GM23338 (cell line): ENCODE measurements at regions not wholly inside any gene's neighbourhood (a gene's known extent, or its start where the extent isn't known, plus 50 kb on each side); places are given as distances from the start of the nearest gene placed in this dataset.

ENCODE experiments used
- ATAC-seq: fragments of 200-7000 bp; cut with Tn5 transposase; 3 replicates; pipeline ENCODE4 v1.9.1; 2020
- DNase-seq: peaks from one replicate; pipeline ENCODE4 v3.0.0-alpha.2; 2015; ENCODE audit warnings: low spot score
- H2AFZ ChIP-seq: fragments of 200-600 bp; sonication (generic); 2 replicates; pipeline ENCODE4 v1.8.0; 2016; ENCODE audit warnings: antibody characterized with exemption, mild to moderate bottlenecking, moderate library complexity
- H3F3A ChIP-seq: fragments of 200-600 bp; sonication (generic); replicated peaks from 2 replicates; pipeline ENCODE4 v1.8.0; 2017; ENCODE audit warnings: antibody characterized with exemption, mixed run types, low read depth
- H3K27ac ChIP-seq: fragments of 200-600 bp; sonication (generic); 2 replicates; pipeline ENCODE4 v1.6.1; 2016; ENCODE audit warnings: low read depth
- H3K27me3 ChIP-seq: fragments of 200-600 bp; sonication (generic); 2 replicates; pipeline ENCODE4 v1.8.0; 2016; ENCODE audit warnings: mild to moderate bottlenecking, mixed run types, moderate library complexity; ENCODE audit not compliant: insufficient read depth
- H3K36me3 ChIP-seq: fragments of 200-600 bp; sonication (generic); 2 replicates; pipeline ENCODE4 v1.8.0; 2016; ENCODE audit warnings: mild to moderate bottlenecking; ENCODE audit not compliant: insufficient read depth
- H3K4me1 ChIP-seq: fragments of 200-600 bp; sonication (generic); 2 replicates; pipeline ENCODE4 v1.8.0; 2016; ENCODE audit warnings: mild to moderate bottlenecking, moderate library complexity; ENCODE audit not compliant: insufficient read depth
- H3K4me2 ChIP-seq: fragments of 200-600 bp; sonication (generic); 2 replicates; pipeline ENCODE4 v1.7.1; 2017; ENCODE audit warnings: mixed run types
- H3K4me3 ChIP-seq: fragments of 200-600 bp; sonication (generic); 2 replicates; pipeline ENCODE4 v1.6.1; 2016; ENCODE audit warnings: mixed run types
- H3K79me2 ChIP-seq: fragments of 200-600 bp; sonication (generic); replicated peaks from 2 replicates; pipeline ENCODE4 v1.8.0; 2017; ENCODE audit warnings: mild to moderate bottlenecking; ENCODE audit not compliant: insufficient read depth
- H3K9me2 ChIP-seq: fragments of 200-600 bp; sonication (generic); 2 replicates; pipeline ENCODE4 v1.8.0; 2017; ENCODE audit not compliant: insufficient read depth
- H4K20me1 ChIP-seq: fragments of 200-600 bp; sonication (generic); replicated peaks from 2 replicates; pipeline ENCODE4 v1.8.0; 2017; ENCODE audit warnings: mild to moderate bottlenecking; ENCODE audit not compliant: insufficient read depth
- H3K27ac Mint-ChIP-seq: 2 replicates; pipeline ENCODE4 v1.8.0; 2020; ENCODE audit warnings: inconsistent platforms, mild to moderate bottlenecking, moderate library complexity, mixed read lengths
- H3K27me3 Mint-ChIP-seq: 3 replicates; pipeline ENCODE4 v1.8.0; 2022; ENCODE audit warnings: low read depth, mild to moderate bottlenecking, moderate library complexity, mixed read lengths, inconsistent platforms; ENCODE audit not compliant: insufficient read depth, poor library complexity
- H3K36me3 Mint-ChIP-seq: 3 replicates; pipeline ENCODE4 v1.8.0; 2021; ENCODE audit warnings: low read depth, mild to moderate bottlenecking, inconsistent platforms, moderate library complexity, mixed read lengths
- H3K4me1 Mint-ChIP-seq: 3 replicates; pipeline ENCODE4 v1.8.0; 2020; ENCODE audit warnings: mild to moderate bottlenecking, inconsistent platforms, mixed read lengths
- H3K4me3 Mint-ChIP-seq: 3 replicates; pipeline ENCODE4 v1.8.0; 2021; ENCODE audit warnings: moderate library complexity, mild to moderate bottlenecking, inconsistent platforms, mixed read lengths
- H3K9me3 Mint-ChIP-seq: 3 replicates; pipeline ENCODE4 v1.8.0; 2020; ENCODE audit warnings: moderate library complexity, mild to moderate bottlenecking, inconsistent platforms, mixed read lengths
- CREB1 ChIP-seq: fragments of 250-450 bp; sonication (Bioruptor Pico); IDR thresholded peaks from 2 replicates; pipeline ENCODE4 v1.5.0; 2020; ENCODE audit warnings: low read depth, mild to moderate bottlenecking, moderate library complexity
- EZH2phosphoT487 ChIP-seq: fragments of 200-600 bp; sonication (generic); IDR thresholded peaks from one replicate; pipeline ENCODE4 v1.8.1; 2018; ENCODE audit warnings: antibody characterized with exemption; ENCODE audit not compliant: unreplicated experiment
- JUNB ChIP-seq: IDR thresholded peaks from one replicate; pipeline ENCODE4 v1.6.1; 2016; ENCODE audit warnings: antibody characterized with exemption; ENCODE audit not compliant: unreplicated experiment
- POLR2AphosphoS5 ChIP-seq: IDR thresholded peaks from 2 replicates; pipeline ENCODE4 v1.6.1; 2016; ENCODE audit warnings: antibody characterized with exemption, low read depth
- ZNF331 ChIP-seq: fragments of 250-450 bp; sonication (Bioruptor Pico); IDR thresholded peaks from 2 replicates; pipeline ENCODE4 v1.5.0; 2020; ENCODE audit warnings: low read depth, mild to moderate bottlenecking, moderate library complexity
- TF ChIP-seq, protein P1 (sequence below): fragments of 250-450 bp; sonication (Bioruptor Pico); IDR thresholded peaks from 2 replicates; pipeline ENCODE4 v1.5.0; 2020; ENCODE audit warnings: mild to moderate bottlenecking, moderate library complexity
- TF ChIP-seq, protein P2 (sequence below): IDR thresholded peaks from one replicate; pipeline ENCODE4 v1.6.1; 2018; ENCODE audit warnings: antibody characterized with exemption; ENCODE audit not compliant: unreplicated experiment
- TF ChIP-seq, protein P3 (sequence below): IDR thresholded peaks from 2 replicates; pipeline ENCODE4 v1.6.1; 2016; ENCODE audit warnings: antibody characterized with exemption

DNA sequence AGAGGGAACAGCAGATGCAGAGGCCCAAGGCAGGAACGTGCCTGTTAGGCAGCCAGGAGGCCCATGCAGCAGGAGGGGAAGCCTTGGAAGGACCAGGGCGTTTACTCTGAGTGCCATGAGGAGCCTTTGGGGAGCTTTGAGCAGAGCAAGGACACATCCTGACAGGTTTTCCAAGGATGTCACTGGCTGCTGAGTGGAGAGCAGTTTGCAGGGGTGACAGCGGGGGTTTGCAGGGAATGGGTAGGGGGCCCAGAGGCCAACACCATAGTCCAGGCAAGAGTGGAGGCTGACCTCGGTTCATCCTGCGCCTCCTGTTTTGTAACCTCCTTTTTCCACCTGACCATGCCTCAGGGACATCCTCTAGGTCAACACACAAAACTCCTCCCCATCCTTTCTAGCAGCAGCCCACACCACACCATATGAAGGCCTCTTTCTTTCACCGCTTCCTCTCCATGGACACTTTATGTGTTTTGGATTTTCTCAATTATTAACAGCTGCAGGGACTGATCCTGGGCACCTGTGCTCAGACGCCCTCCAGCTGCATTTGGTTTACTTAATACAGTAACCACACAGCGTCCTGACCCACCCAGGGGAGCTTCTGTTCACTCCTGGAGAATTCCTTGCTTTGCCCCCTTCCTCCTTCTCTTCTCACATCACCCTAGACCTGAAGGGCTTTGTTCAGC lies 528.5 kb downstream of the MATN1 start (continued):
- TF ChIP-seq, protein P1, sequence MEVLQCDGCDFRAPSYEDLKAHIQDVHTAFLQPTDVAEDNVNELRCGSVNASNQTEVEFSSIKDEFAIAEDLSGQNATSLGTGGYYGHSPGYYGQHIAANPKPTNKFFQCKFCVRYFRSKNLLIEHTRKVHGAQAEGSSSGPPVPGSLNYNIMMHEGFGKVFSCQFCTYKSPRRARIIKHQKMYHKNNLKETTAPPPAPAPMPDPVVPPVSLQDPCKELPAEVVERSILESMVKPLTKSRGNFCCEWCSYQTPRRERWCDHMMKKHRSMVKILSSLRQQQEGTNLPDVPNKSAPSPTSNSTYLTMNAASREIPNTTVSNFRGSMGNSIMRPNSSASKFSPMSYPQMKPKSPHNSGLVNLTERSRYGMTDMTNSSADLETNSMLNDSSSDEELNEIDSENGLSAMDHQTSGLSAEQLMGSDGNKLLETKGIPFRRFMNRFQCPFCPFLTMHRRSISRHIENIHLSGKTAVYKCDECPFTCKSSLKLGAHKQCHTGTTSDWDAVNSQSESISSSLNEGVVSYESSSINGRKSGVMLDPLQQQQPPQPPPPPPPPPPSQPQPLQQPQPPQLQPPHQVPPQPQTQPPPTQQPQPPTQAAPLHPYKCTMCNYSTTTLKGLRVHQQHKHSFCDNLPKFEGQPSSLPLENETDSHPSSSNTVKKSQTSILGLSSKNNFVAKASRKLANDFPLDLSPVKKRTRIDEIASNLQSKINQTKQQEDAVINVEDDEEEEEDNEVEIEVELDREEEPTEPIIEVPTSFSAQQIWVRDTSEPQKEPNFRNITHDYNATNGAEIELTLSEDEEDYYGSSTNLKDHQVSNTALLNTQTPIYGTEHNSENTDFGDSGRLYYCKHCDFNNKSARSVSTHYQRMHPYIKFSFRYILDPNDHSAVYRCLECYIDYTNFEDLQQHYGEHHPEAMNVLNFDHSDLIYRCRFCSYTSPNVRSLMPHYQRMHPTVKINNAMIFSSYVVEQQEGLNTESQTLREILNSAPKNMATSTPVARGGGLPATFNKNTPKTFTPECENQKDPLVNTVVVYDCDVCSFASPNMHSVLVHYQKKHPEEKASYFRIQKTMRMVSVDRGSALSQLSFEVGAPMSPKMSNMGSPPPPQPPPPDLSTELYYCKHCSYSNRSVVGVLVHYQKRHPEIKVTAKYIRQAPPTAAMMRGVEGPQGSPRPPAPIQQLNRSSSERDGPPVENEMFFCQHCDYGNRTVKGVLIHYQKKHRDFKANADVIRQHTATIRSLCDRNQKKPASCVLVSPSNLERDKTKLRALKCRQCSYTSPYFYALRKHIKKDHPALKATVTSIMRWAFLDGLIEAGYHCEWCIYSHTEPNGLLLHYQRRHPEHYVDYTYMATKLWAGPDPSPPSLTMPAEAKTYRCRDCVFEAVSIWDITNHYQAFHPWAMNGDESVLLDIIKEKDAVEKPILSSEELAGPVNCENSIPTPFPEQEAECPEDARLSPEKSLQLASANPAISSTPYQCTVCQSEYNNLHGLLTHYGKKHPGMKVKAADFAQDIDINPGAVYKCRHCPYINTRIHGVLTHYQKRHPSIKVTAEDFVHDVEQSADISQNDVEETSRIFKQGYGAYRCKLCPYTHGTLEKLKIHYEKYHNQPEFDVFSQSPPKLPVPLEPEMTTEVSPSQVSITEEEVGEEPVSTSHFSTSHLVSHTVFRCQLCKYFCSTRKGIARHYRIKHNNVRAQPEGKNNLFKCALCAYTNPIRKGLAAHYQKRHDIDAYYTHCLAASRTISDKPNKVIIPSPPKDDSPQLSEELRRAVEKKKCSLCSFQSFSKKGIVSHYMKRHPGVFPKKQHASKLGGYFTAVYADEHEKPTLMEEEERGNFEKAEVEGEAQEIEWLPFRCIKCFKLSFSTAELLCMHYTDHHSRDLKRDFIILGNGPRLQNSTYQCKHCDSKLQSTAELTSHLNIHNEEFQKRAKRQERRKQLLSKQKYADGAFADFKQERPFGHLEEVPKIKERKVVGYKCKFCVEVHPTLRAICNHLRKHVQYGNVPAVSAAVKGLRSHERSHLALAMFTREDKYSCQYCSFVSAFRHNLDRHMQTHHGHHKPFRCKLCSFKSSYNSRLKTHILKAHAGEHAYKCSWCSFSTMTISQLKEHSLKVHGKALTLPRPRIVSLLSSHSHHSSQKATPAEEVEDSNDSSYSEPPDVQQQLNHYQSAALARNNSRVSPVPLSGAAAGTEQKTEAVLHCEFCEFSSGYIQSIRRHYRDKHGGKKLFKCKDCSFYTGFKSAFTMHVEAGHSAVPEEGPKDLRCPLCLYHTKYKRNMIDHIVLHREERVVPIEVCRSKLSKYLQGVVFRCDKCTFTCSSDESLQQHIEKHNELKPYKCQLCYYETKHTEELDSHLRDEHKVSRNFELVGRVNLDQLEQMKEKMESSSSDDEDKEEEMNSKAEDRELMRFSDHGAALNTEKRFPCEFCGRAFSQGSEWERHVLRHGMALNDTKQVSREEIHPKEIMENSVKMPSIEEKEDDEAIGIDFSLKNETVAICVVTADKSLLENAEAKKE (CRISPR knock-in tag): no peak

DNA sequence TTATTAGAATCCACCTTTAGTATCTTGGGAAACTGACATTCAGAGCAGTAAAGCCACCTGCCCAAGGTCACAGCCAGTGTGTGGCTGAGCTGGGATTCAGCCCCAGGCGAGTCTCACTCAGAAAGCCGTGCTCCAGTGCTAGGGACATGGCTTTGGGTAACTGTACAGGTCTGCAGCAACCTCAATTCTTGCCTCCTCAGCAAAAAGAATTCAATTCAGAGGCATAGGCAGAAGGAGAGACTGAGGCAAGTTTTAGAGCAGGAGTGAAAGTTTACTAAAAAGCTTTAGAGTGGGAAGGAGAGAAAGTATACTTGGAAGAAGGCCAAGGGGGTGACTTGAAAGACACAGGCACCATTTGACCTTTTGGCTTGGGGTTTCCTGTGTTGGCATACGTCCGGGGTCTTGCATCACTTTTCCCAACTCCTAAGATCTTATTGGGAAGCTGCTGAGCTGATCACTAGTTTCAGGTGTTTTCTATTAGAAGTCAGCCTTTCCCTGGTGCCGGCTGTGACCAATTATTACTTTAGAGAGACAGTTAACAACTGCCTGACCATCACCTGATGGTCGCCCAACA lies 529.3 kb downstream of the MATN1 start:
- no peaks in the 10 kb centered on the region for H3K36me3 Mint-ChIP-seq
- H3K79me2 ChIP-seq: no peaks in the 10 kb centered on the region
- no peak overlapping the region for H3K27ac ChIP-seq
- H3K4me2 ChIP-seq: no peak overlapping the region
- H3F3A ChIP-seq: no peaks in the 10 kb centered on the region
- no peaks in the 10 kb centered on the region for H3K9me2 ChIP-seq
- H3K4me1 ChIP-seq: no peaks in the 10 kb centered on the region
- no peak overlapping the region for H3K4me3 ChIP-seq
- DNase-seq (no peak), ATAC-seq (no peak)
- H3K27me3 ChIP-seq: no peaks in the 10 kb centered on the region
- no peak overlapping the region for H3K4me3 Mint-ChIP-seq
- peaks cover 2% of the 10 kb centered on the region for H3K27me3 Mint-ChIP-seq
- no peaks in the 10 kb centered on the region for H4K20me1 ChIP-seq
- no peaks in the 10 kb centered on the region for H3K36me3 ChIP-seq
- H2AFZ ChIP-seq: no peak overlapping the region
- H3K27ac Mint-ChIP-seq: no peak overlapping the region
- H3K4me1 Mint-ChIP-seq: peaks cover 3% of the 10 kb centered on the region; the same call in 2 of the 3 replicates
- H3K9me3 Mint-ChIP-seq: peaks cover 3% of the 10 kb centered on the region; the same call in 1 of the 3 replicates
- TF ChIP-seq ZNF331 (CRISPR knock-in tag): no peak
- TF ChIP-seq, protein P2, sequence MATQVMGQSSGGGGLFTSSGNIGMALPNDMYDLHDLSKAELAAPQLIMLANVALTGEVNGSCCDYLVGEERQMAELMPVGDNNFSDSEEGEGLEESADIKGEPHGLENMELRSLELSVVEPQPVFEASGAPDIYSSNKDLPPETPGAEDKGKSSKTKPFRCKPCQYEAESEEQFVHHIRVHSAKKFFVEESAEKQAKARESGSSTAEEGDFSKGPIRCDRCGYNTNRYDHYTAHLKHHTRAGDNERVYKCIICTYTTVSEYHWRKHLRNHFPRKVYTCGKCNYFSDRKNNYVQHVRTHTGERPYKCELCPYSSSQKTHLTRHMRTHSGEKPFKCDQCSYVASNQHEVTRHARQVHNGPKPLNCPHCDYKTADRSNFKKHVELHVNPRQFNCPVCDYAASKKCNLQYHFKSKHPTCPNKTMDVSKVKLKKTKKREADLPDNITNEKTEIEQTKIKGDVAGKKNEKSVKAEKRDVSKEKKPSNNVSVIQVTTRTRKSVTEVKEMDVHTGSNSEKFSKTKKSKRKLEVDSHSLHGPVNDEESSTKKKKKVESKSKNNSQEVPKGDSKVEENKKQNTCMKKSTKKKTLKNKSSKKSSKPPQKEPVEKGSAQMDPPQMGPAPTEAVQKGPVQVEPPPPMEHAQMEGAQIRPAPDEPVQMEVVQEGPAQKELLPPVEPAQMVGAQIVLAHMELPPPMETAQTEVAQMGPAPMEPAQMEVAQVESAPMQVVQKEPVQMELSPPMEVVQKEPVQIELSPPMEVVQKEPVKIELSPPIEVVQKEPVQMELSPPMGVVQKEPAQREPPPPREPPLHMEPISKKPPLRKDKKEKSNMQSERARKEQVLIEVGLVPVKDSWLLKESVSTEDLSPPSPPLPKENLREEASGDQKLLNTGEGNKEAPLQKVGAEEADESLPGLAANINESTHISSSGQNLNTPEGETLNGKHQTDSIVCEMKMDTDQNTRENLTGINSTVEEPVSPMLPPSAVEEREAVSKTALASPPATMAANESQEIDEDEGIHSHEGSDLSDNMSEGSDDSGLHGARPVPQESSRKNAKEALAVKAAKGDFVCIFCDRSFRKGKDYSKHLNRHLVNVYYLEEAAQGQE: no peak
- TF ChIP-seq, protein P3, sequence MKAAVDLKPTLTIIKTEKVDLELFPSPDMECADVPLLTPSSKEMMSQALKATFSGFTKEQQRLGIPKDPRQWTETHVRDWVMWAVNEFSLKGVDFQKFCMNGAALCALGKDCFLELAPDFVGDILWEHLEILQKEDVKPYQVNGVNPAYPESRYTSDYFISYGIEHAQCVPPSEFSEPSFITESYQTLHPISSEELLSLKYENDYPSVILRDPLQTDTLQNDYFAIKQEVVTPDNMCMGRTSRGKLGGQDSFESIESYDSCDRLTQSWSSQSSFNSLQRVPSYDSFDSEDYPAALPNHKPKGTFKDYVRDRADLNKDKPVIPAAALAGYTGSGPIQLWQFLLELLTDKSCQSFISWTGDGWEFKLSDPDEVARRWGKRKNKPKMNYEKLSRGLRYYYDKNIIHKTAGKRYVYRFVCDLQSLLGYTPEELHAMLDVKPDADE: no peak
- no peak for TF ChIP-seq CREB1
- TF ChIP-seq EZH2phosphoT487: no peak
- TF ChIP-seq JUNB: no peak
- TF ChIP-seq POLR2AphosphoS5: no peak
